WTC11 (cell line): ENCODE measurements at regions not wholly inside any gene's neighbourhood (a gene's known extent, or its start where the extent isn't known, plus 50 kb on each side); places are given as distances from the start of the nearest gene placed in this dataset.

Source experiments
- ATAC-seq: fragments of 200-7000 bp; cut with Tn5 transposase; 2 replicates; pipeline ENCODE4 v1.10.0; 2021; ENCODE audit warnings: mild to moderate bottlenecking, moderate library complexity
- CTCF ChIA-PET: fragments of 300-600 bp; sonication (Branson Sonifier 250); formaldehyde crosslinking; loops from one replicate; lab custom pipeline; 2021; ENCODE audit warnings: antibody characterized with exemption; lab: Charles Lee
- POLR2A ChIA-PET: fragments of 350-600 bp; sonication (Branson Sonifier 250); formaldehyde crosslinking; loops from one replicate; lab custom pipeline; 2021; ENCODE audit warnings: antibody characterized with exemption; lab: Charles Lee
- DNase-seq: peaks from one replicate; pipeline ENCODE4 v3.0.0; 2021; ENCODE audit warnings: low spot score
- H3K27ac Mint-ChIP-seq: 2 replicates; pipeline ENCODE4 v1.8.0; 2021; ENCODE audit warnings: mixed read lengths
- H3K27me3 Mint-ChIP-seq: 2 replicates; pipeline ENCODE4 v1.8.0; 2021; ENCODE audit warnings: low read depth, mild to moderate bottlenecking, moderate library complexity, mixed read lengths
- H3K36me3 Mint-ChIP-seq: 2 replicates; pipeline ENCODE4 v1.8.0; 2021; ENCODE audit warnings: mixed read lengths
- H3K4me1 Mint-ChIP-seq: 2 replicates; pipeline ENCODE4 v1.8.0; 2022; ENCODE audit warnings: mixed read lengths
- H3K4me3 Mint-ChIP-seq: 2 replicates; pipeline ENCODE4 v1.8.0; 2021; ENCODE audit warnings: mild to moderate bottlenecking, moderate library complexity, mixed read lengths
- H3K9me3 Mint-ChIP-seq: 2 replicates; pipeline ENCODE4 v1.8.0; 2021; ENCODE audit warnings: mixed read lengths
- ATF3 ChIP-seq: sonication (generic); formaldehyde crosslinking; conservative IDR thresholded peaks from 2 replicates; pipeline ENCODE4 v1.8.1; 2022; ENCODE audit warnings: mild to moderate bottlenecking, missing genetic modification reagents
- E2F4 ChIP-seq: sonication (generic); formaldehyde crosslinking; IDR thresholded peaks from 2 replicates; pipeline ENCODE4 v1.8.1; 2022; ENCODE audit warnings: low read depth, mild to moderate bottlenecking, moderate library complexity, missing genetic modification reagents, borderline replicate concordance
- ELF4 ChIP-seq: sonication (generic); formaldehyde crosslinking; IDR thresholded peaks from 2 replicates; pipeline ENCODE4 v1.8.1; 2022; ENCODE audit warnings: low read depth, mild to moderate bottlenecking, moderate library complexity, missing genetic modification reagents
- ESRRA ChIP-seq: sonication (generic); formaldehyde crosslinking; IDR thresholded peaks from 2 replicates; pipeline ENCODE4 v1.8.1; 2022; ENCODE audit warnings: mild to moderate bottlenecking, missing genetic modification reagents, borderline replicate concordance
- GABPB1 ChIP-seq: sonication (generic); formaldehyde crosslinking; IDR thresholded peaks from 2 replicates; pipeline ENCODE4 v1.8.1; 2023; ENCODE audit warnings: mild to moderate bottlenecking, missing genetic modification reagents
- HMGA2 ChIP-seq: fragments of 250-450 bp; sonication (Bioruptor Pico); IDR thresholded peaks from 2 replicates; pipeline ENCODE4 v1.4.0; 2021; ENCODE audit warnings: mild to moderate bottlenecking, moderate library complexity
- NFYB ChIP-seq: sonication (generic); formaldehyde crosslinking; conservative IDR thresholded peaks from 2 replicates; pipeline ENCODE4 v1.8.0; 2022; ENCODE audit warnings: low read depth, missing genetic modification reagents
- NR3C1 ChIP-seq: sonication (generic); formaldehyde crosslinking; conservative IDR thresholded peaks from 2 replicates; pipeline ENCODE4 v1.8.1; 2023; ENCODE audit warnings: low read depth, mild to moderate bottlenecking, missing genetic modification reagents
- OVOL2 ChIP-seq: fragments of 250-450 bp; sonication (Bioruptor Pico); IDR thresholded peaks from 2 replicates; pipeline ENCODE4 v1.9.0; 2021; ENCODE audit warnings: mild to moderate bottlenecking, borderline replicate concordance
- RELA ChIP-seq: sonication (generic); formaldehyde crosslinking; IDR thresholded peaks from 2 replicates; pipeline ENCODE4 v1.8.1; 2022; ENCODE audit warnings: missing genetic modification reagents, mild to moderate bottlenecking, borderline replicate concordance
- SOX15 ChIP-seq: fragments of 250-450 bp; sonication (Bioruptor Pico); IDR thresholded peaks from 2 replicates; pipeline ENCODE4 v1.9.0; 2021; ENCODE audit warnings: mild to moderate bottlenecking
- STAT6 ChIP-seq: sonication (generic); formaldehyde crosslinking; conservative IDR thresholded peaks from 2 replicates; pipeline ENCODE4 v1.8.1; 2023; ENCODE audit warnings: mild to moderate bottlenecking, low read depth, missing genetic modification reagents, moderate library complexity
- TEAD1 ChIP-seq: sonication (generic); formaldehyde crosslinking; IDR thresholded peaks from 2 replicates; pipeline ENCODE4 v1.8.0; 2022; ENCODE audit warnings: mild to moderate bottlenecking, missing genetic modification reagents
- TP53 ChIP-seq: sonication (generic); formaldehyde crosslinking; IDR thresholded peaks from 2 replicates; pipeline ENCODE4 v1.8.1; 2023; ENCODE audit warnings: mild to moderate bottlenecking, missing genetic modification reagents
- ZNF138 ChIP-seq: sonication (generic); formaldehyde crosslinking; conservative IDR thresholded peaks from 2 replicates; pipeline ENCODE4 v1.8.1; 2022; ENCODE audit warnings: mild to moderate bottlenecking, moderate library complexity, missing genetic modification reagents
- ZNF219 ChIP-seq: sonication (generic); formaldehyde crosslinking; IDR thresholded peaks from 2 replicates; pipeline ENCODE4 v1.8.0; 2023; ENCODE audit warnings: missing genetic modification reagents, mild to moderate bottlenecking, borderline replicate concordance
- ZNF396 ChIP-seq: fragments of 250-450 bp; sonication (Bioruptor Pico); IDR thresholded peaks from 2 replicates; pipeline ENCODE4 v1.8.0; 2021; ENCODE audit warnings: mild to moderate bottlenecking, moderate library complexity, borderline replicate concordance
- ZNF416 ChIP-seq: fragments of 250-450 bp; sonication (Bioruptor Pico); IDR thresholded peaks from 2 replicates; pipeline ENCODE4 v1.9.0; 2021; ENCODE audit warnings: mild to moderate bottlenecking, inconsistent platforms
- TF ChIP-seq, protein P1 (sequence below): sonication (generic); formaldehyde crosslinking; IDR thresholded peaks from 2 replicates; pipeline ENCODE4 v1.8.1; 2023; ENCODE audit warnings: mild to moderate bottlenecking, missing genetic modification reagents, borderline replicate concordance
- TF ChIP-seq, protein P2 (sequence below): sonication (generic); formaldehyde crosslinking; IDR thresholded peaks from 2 replicates; pipeline ENCODE4 v1.8.0; 2022; ENCODE audit warnings: mild to moderate bottlenecking, missing genetic modification reagents

DNA sequence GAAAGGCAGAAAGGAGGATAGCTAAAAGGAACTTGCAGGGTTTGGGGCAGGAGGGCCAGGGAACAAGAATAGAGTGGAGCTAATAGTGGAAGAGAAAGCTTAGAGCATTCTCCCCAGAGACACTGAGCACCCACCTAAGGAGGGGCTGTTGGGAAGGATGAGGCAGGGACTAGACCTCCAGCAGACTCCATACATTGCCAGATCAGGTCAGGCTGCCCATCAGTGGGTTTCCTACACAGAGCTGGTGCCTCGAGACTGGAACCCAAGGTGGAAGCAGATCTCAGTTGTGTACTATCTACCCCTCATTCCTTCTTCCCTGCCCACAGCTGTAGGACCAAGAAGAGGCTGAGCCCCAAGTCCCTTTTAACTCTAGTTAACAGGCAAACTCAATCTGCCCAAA lies 148.5 kb downstream of the ZFP36L2 start:
- H3K27me3 Mint-ChIP-seq: no peaks in the 10 kb centered on the region
- H3K4me3 Mint-ChIP-seq: no peak overlapping the region
- ChIA-PET POLR2A (interaction anchor here (0.9 kb wide), 1 partner anchor 21 kb away, joined by 3 read pairs; no protein-coding TSS in a partner anchor), CTCF (interaction anchor here (0.6 kb wide), 1 partner anchor 134 kb away, joined by 3 read pairs; no protein-coding TSS in a partner anchor)
- no peaks in the 10 kb centered on the region for H3K36me3 Mint-ChIP-seq
- H3K4me1 Mint-ChIP-seq: peaks cover 11% of the 10 kb centered on the region
- H3K27ac Mint-ChIP-seq: no peak overlapping the region
- TF ChIP-seq NR3C1 (CRISPR knock-in tag): no peak
- TF ChIP-seq ESRRA (CRISPR knock-in tag): no peak
- TF ChIP-seq ZNF138 (CRISPR knock-in tag): no peak
- TF ChIP-seq OVOL2 (CRISPR knock-in tag): no peak
- TF ChIP-seq ZNF416 (CRISPR knock-in tag): no peak
- TF ChIP-seq E2F4: no peak
- no peak for TF ChIP-seq HMGA2 (CRISPR knock-in tag)
- TF ChIP-seq RELA (CRISPR knock-in tag): no peak
- no peak for TF ChIP-seq ZNF396 (CRISPR knock-in tag)
- no peak for TF ChIP-seq ELF4 (CRISPR knock-in tag)
- TF ChIP-seq TEAD1 (CRISPR knock-in tag): no peak
- no peak for TF ChIP-seq TP53 (CRISPR knock-in tag)
- TF ChIP-seq ZNF219: no peak
- no peak for TF ChIP-seq NFYB (CRISPR knock-in tag)
- TF ChIP-seq ATF3 (CRISPR knock-in tag): no peak
- no peak for TF ChIP-seq SOX15
- TF ChIP-seq, protein P1, sequence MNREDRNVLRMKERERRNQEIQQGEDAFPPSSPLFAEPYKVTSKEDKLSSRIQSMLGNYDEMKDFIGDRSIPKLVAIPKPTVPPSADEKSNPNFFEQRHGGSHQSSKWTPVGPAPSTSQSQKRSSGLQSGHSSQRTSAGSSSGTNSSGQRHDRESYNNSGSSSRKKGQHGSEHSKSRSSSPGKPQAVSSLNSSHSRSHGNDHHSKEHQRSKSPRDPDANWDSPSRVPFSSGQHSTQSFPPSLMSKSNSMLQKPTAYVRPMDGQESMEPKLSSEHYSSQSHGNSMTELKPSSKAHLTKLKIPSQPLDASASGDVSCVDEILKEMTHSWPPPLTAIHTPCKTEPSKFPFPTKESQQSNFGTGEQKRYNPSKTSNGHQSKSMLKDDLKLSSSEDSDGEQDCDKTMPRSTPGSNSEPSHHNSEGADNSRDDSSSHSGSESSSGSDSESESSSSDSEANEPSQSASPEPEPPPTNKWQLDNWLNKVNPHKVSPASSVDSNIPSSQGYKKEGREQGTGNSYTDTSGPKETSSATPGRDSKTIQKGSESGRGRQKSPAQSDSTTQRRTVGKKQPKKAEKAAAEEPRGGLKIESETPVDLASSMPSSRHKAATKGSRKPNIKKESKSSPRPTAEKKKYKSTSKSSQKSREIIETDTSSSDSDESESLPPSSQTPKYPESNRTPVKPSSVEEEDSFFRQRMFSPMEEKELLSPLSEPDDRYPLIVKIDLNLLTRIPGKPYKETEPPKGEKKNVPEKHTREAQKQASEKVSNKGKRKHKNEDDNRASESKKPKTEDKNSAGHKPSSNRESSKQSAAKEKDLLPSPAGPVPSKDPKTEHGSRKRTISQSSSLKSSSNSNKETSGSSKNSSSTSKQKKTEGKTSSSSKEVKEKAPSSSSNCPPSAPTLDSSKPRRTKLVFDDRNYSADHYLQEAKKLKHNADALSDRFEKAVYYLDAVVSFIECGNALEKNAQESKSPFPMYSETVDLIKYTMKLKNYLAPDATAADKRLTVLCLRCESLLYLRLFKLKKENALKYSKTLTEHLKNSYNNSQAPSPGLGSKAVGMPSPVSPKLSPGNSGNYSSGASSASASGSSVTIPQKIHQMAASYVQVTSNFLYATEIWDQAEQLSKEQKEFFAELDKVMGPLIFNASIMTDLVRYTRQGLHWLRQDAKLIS: no peak
- no peak for TF ChIP-seq STAT6 (CRISPR knock-in tag)
- DNase-seq (no peak), ATAC-seq (no peak)
- no peaks in the 10 kb centered on the region for H3K9me3 Mint-ChIP-seq

GRCh38 chr2:43076676-43077075 lies 149.7 kb downstream of the ZFP36L2 start:
- ChIA-PET POLR2A (no interaction called here), CTCF (interaction anchor here (0.6 to 1.2 kb wide), 2 partner anchors 26 to 50 kb away, joined by 3 read pairs; no protein-coding TSS in a partner anchor)
- no peaks in the 10 kb centered on the region for H3K27me3 Mint-ChIP-seq
- TF ChIP-seq, protein P2, sequence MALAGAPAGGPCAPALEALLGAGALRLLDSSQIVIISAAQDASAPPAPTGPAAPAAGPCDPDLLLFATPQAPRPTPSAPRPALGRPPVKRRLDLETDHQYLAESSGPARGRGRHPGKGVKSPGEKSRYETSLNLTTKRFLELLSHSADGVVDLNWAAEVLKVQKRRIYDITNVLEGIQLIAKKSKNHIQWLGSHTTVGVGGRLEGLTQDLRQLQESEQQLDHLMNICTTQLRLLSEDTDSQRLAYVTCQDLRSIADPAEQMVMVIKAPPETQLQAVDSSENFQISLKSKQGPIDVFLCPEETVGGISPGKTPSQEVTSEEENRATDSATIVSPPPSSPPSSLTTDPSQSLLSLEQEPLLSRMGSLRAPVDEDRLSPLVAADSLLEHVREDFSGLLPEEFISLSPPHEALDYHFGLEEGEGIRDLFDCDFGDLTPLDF: no peak
- no peak for TF ChIP-seq GABPB1 (CRISPR knock-in tag)
- peaks cover 11% of the 10 kb centered on the region for H3K4me1 Mint-ChIP-seq
- H3K4me3 Mint-ChIP-seq: no peak overlapping the region
- no peak for DNase-seq
- no peak for ATAC-seq
- no peak overlapping the region for H3K27ac Mint-ChIP-seq
- no peaks in the 10 kb centered on the region for H3K36me3 Mint-ChIP-seq
- no peaks in the 10 kb centered on the region for H3K9me3 Mint-ChIP-seq
